Astrocyte (in vitro differentiated cells and primary cell): ENCODE measurements at regions not wholly inside any gene's neighbourhood (a gene's known extent, or its start where the extent isn't known, plus 50 kb on each side); places are given as distances from the start of the nearest gene placed in this dataset.
"Not testable (repeated sequence)": the region's sequence is repeated elsewhere in the genome, so short reads cannot be mapped to it uniquely, and the experiment has no call there.

Experiments
- DNase-seq: peaks from one replicate; pipeline ENCODE4 v3.0.0-alpha.2; 2010; ENCODE audit warnings: low read depth
- FAIRE-seq: peaks from 2 replicates; lab custom pipeline; 2011; peaks lifted over from hg19 to GRCh38; lab: Jason Lieb, UNC
- H2AFZ ChIP-seq: 2 replicates; pipeline ENCODE4 v1.6.0; 2012; ENCODE audit warnings: low read depth, low read length, inconsistent platforms
- H3K27ac ChIP-seq: 2 replicates; pipeline ENCODE4 v1.5.1; 2011; ENCODE audit warnings: low read depth, low read length, inconsistent platforms
- H3K27me3 ChIP-seq: 2 replicates; pipeline ENCODE4 v1.6.0; 2011; ENCODE audit warnings: low read length, inconsistent platforms; ENCODE audit not compliant: insufficient read depth
- H3K36me3 ChIP-seq: 2 replicates; pipeline ENCODE4 v1.5.1; 2011; ENCODE audit warnings: low read length, inconsistent platforms; ENCODE audit not compliant: insufficient read depth
- H3K4me1 ChIP-seq: 2 replicates; pipeline ENCODE4 v1.5.1; 2011; ENCODE audit warnings: low read length, inconsistent platforms; ENCODE audit not compliant: insufficient read depth
- H3K4me2 ChIP-seq: 2 replicates; pipeline ENCODE4 v1.6.0; 2012; ENCODE audit warnings: low read length, inconsistent platforms
- H3K4me3 ChIP-seq: 2 replicates; pipeline ENCODE4 v1.5.1; 2011; ENCODE audit warnings: low read depth, mild to moderate bottlenecking, low read length, inconsistent platforms; ENCODE audit not compliant: insufficient read depth
- H3K79me2 ChIP-seq: 2 replicates; pipeline ENCODE4 v1.6.0; 2012; ENCODE audit warnings: mild to moderate bottlenecking, low read length, inconsistent platforms; ENCODE audit not compliant: insufficient read depth
- H3K9ac ChIP-seq: 2 replicates; pipeline ENCODE4 v1.6.0; 2012; ENCODE audit warnings: mild to moderate bottlenecking, low read length, inconsistent platforms
- H3K9me3 ChIP-seq: 2 replicates; pipeline ENCODE4 v1.5.1; 2012; ENCODE audit warnings: low read depth, mild to moderate bottlenecking, low read length, inconsistent platforms; ENCODE audit not compliant: insufficient read depth
- H4K20me1 ChIP-seq: 2 replicates; pipeline ENCODE4 v1.6.0; 2012; ENCODE audit warnings: low read length, inconsistent platforms; ENCODE audit not compliant: insufficient read depth
- H3K27ac Mint-ChIP-seq: one replicate; pipeline ENCODE4 v1.8.0; 2021; ENCODE audit warnings: mild to moderate bottlenecking, mixed read lengths; ENCODE audit not compliant: unreplicated experiment
- H3K27me3 Mint-ChIP-seq: one replicate; pipeline ENCODE4 v1.8.0; 2021; ENCODE audit warnings: low read depth, mixed read lengths; ENCODE audit not compliant: unreplicated experiment
- H3K36me3 Mint-ChIP-seq: one replicate; pipeline ENCODE4 v1.8.0; 2021; ENCODE audit warnings: low read depth, mixed read lengths; ENCODE audit not compliant: unreplicated experiment
- H3K4me1 Mint-ChIP-seq: one replicate; pipeline ENCODE4 v1.8.0; 2021; ENCODE audit warnings: low read depth, mixed read lengths; ENCODE audit not compliant: unreplicated experiment
- H3K4me3 Mint-ChIP-seq: one replicate; pipeline ENCODE4 v1.8.0; 2021; ENCODE audit warnings: mild to moderate bottlenecking, moderate library complexity, mixed read lengths; ENCODE audit not compliant: unreplicated experiment
- H3K9me3 Mint-ChIP-seq: one replicate; pipeline ENCODE4 v1.8.0; 2021; ENCODE audit warnings: mild to moderate bottlenecking, mixed read lengths; ENCODE audit not compliant: unreplicated experiment
- CTCF ChIP-seq: IDR thresholded peaks from 2 replicates; pipeline ENCODE4 v1.5.1; 2011; ENCODE audit warnings: low read depth, mild to moderate bottlenecking, inconsistent platforms, low read length, moderate library complexity; ENCODE audit not compliant: insufficient read depth
- EZH2 ChIP-seq: IDR thresholded peaks from 2 replicates; pipeline ENCODE4 v1.6.1; 2012; ENCODE audit warnings: mild to moderate bottlenecking, low read length, inconsistent platforms; ENCODE audit not compliant: insufficient read depth

GRCh38 chr12:5172886-5173285 is 129.2 kb downstream of the KCNA5 start:
- no peaks in the 10 kb centered on the region for H3K36me3 Mint-ChIP-seq

GRCh38 chr12:5173511-5174011 is 129.9 kb downstream of the KCNA5 start:
- Histone ChIP-seq H3K27ac (no peak overlapping the region), H3K27me3 (no peaks in the 10 kb centered on the region), H3K9me3 (no peaks in the 10 kb centered on the region), H3K36me3 (no peaks in the 10 kb centered on the region), H4K20me1 (no peaks in the 10 kb centered on the region), H3K4me1 (peaks cover 5% of the 10 kb centered on the region), H3K4me2 (peak overlapping the region; percentile 8), H2AFZ (no peak overlapping the region), H3K79me2 (no peaks in the 10 kb centered on the region), H3K9ac (no peak overlapping the region), H3K4me3 (no peak overlapping the region)
- H3K4me3 Mint-ChIP-seq: no peak overlapping the region
- H3K4me1 Mint-ChIP-seq: peaks cover 18% of the 10 kb centered on the region
- DNase-seq: no peak
- TF ChIP-seq EZH2 (no peak), CTCF (no peak)
- H3K9me3 Mint-ChIP-seq: no peaks in the 10 kb centered on the region
- peaks cover 11% of the 10 kb centered on the region for H3K27me3 Mint-ChIP-seq
- no peaks in the 10 kb centered on the region for H3K36me3 Mint-ChIP-seq
- no peak overlapping the region for H3K27ac Mint-ChIP-seq
- FAIRE-seq: no peak

More at GRCh38 chr12:5172886-5173285, 129.2 kb downstream of the KCNA5 start:
- Histone ChIP-seq H3K9ac (no peak overlapping the region), H3K27ac (no peak overlapping the region), H4K20me1 (no peaks in the 10 kb centered on the region), H3K27me3 (no peaks in the 10 kb centered on the region), H3K4me1 (peaks cover 5% of the 10 kb centered on the region), H2AFZ (no peak overlapping the region), H3K79me2 (no peaks in the 10 kb centered on the region), H3K36me3 (no peaks in the 10 kb centered on the region), H3K9me3 (no peaks in the 10 kb centered on the region), H3K4me2 (no peak overlapping the region), H3K4me3 (no peak overlapping the region)
- no peak for FAIRE-seq
- TF ChIP-seq EZH2: no peak
- TF ChIP-seq CTCF: no peak
- H3K9me3 Mint-ChIP-seq: no peaks in the 10 kb centered on the region
- no peak overlapping the region for H3K4me3 Mint-ChIP-seq
- peaks cover 7% of the 10 kb centered on the region for H3K27me3 Mint-ChIP-seq
- no peak overlapping the region for H3K27ac Mint-ChIP-seq
- H3K4me1 Mint-ChIP-seq: peaks cover 18% of the 10 kb centered on the region
- no peak for DNase-seq

- not testable (repeated sequence) for H3K9me3 ChIP-seq, H3K4me3 ChIP-seq, H4K20me1 ChIP-seq, H3K27me3 ChIP-seq, FAIRE-seq, H3K27ac Mint-ChIP-seq, H3K4me3 Mint-ChIP-seq, DNase-seq, H3K4me2 ChIP-seq, H3K9ac ChIP-seq, H3K36me3 ChIP-seq, H3K79me2 ChIP-seq, H2AFZ ChIP-seq, H3K4me1 ChIP-seq, H3K9me3 Mint-ChIP-seq, H3K36me3 Mint-ChIP-seq, H3K27ac ChIP-seq
- H3K27me3 Mint-ChIP-seq: peaks cover 12% of the 10 kb centered on the region
- peaks cover 15% of the 10 kb centered on the region for H3K4me1 Mint-ChIP-seq
Observed at GRCh38 chr12:5175415-5175814, 131.7 kb downstream of the KCNA5 start.
